ENCODE measurements at regions not wholly inside any gene's neighbourhood (a gene's known extent, or its start where the extent isn't known, plus 50 kb on each side); places are given as distances from the start of the nearest gene placed in this dataset.

GRCh38 chr5:101543780-101544179 lies 640.7 kb upstream of the ST8SIA4 start:
- H3K4me3 ChIP-seq (ENCODE audit: low read depth in 1 of 3, low read length in 3 of 3): no peak overlapping the region
- H3K27me3 ChIP-seq (ENCODE audit: control insufficient read depth in 4 of 4, insufficient read depth in 4 of 4, low read length in 3 of 4): no peaks in the 10 kb centered on the region
- TF ChIP-seq HNF4A (conservative IDR thresholded peaks at IDR 0.05) (no peak), JUND (IDR thresholded peaks at IDR 0.05) (no peak), RXRA (IDR thresholded peaks at IDR 0.05) (no peak), TAF1 (conservative IDR thresholded peaks at IDR 0.05) (no peak), ATF3 (IDR thresholded peaks at IDR 0.05) (no peak), MAX (IDR thresholded peaks at IDR 0.05) (no peak), SP1 (IDR thresholded peaks at IDR 0.05) (no peak), FOXA1 (IDR thresholded peaks at IDR 0.05) (no peak), EGR1 (IDR thresholded peaks at IDR 0.05; ENCODE audit: low read depth in 2 of 2) (no peak), GABPA (IDR thresholded peaks at IDR 0.05 in 1 of 2, conservative IDR thresholded peaks at IDR 0.05 in 1 of 2) (no peak), HNF4G (IDR thresholded peaks at IDR 0.05) (no peak), REST (IDR thresholded peaks at IDR 0.05) (no peak), ZBTB33 (IDR thresholded peaks at IDR 0.05) (no peak), CTCF (IDR thresholded peaks at IDR 0.05; ENCODE audit: low read depth, low read length, missing input control) (no peak), RAD21 (IDR thresholded peaks at IDR 0.05) (no peak), YY1 (IDR thresholded peaks at IDR 0.05) (no peak), FOXA2 (IDR thresholded peaks at IDR 0.05) (no peak), NR2F2 (IDR thresholded peaks at IDR 0.05) (no peak)
- DNase-seq (ENCODE audit: low spot score): no peak
- WGBS: 76% methylated on average over 1 of the region's 1 CpG
- no peaks in the 10 kb centered on the region for H3K36me3 ChIP-seq (ENCODE audit: control insufficient read depth in 4 of 4, insufficient read depth in 3 of 4, low read depth in 1 of 4, low read length in 3 of 4)
- H3K4me1 ChIP-seq (ENCODE audit: control insufficient read depth in 4 of 4, insufficient read depth in 4 of 4, low read length in 3 of 4): no peaks in the 10 kb centered on the region
- no peak overlapping the region for H3K27ac ChIP-seq (ENCODE audit: low read depth in 1 of 2, low read length in 2 of 2)
- no peak overlapping the region for H3K9ac ChIP-seq (ENCODE audit: low read depth in 1 of 2, low read length in 2 of 2)
- no peaks in the 10 kb centered on the region for H3K9me3 ChIP-seq (ENCODE audit: control insufficient read depth in 4 of 4, low read length in 3 of 4)

All from liver (tissue), 8 donors.